HepG2 (cell line): ENCODE measurements at regions not wholly inside any gene's neighbourhood (a gene's known extent, or its start where the extent isn't known, plus 50 kb on each side); places are given as distances from the start of the nearest gene placed in this dataset.

Experiments used
- EZH2 ChIP-seq: conservative IDR thresholded peaks from 2 replicates; pipeline ENCODE4 v1.6.1; 2012; ENCODE audit warnings: mild to moderate bottlenecking, low read depth, low read length, moderate library complexity
- KDM1A ChIP-seq: IDR thresholded peaks from 2 replicates; pipeline ENCODE4 v1.6.1; 2016; ENCODE audit warnings: missing compliant biosample characterization
- NBN ChIP-seq: fragments of 450-650 bp; conservative IDR thresholded peaks from 2 replicates; pipeline ENCODE4 v1.6.1; 2017
- NFE2L2 ChIP-seq: fragments of 150-350 bp; IDR thresholded peaks from 2 replicates; pipeline ENCODE4 v1.6.1; 2014; ENCODE audit warnings: low read length
- SRF ChIP-seq: IDR thresholded peaks from 2 replicates; pipeline ENCODE4 v1.6.1; 2011; ENCODE audit warnings: mild to moderate bottlenecking, low read depth, low read length, moderate library complexity
- TF ChIP-seq, protein P1 (sequence below): sonication (generic); formaldehyde crosslinking; IDR thresholded peaks from 2 replicates; pipeline ENCODE4 v1.8.1; 2023; ENCODE audit warnings: mild to moderate bottlenecking, missing genetic modification reagents
- TF ChIP-seq, protein P2 (sequence below): sonication (generic); formaldehyde crosslinking; IDR thresholded peaks from 2 replicates; pipeline ENCODE4 v1.4.0; 2020; ENCODE audit warnings: missing genetic modification reagents

DNA sequence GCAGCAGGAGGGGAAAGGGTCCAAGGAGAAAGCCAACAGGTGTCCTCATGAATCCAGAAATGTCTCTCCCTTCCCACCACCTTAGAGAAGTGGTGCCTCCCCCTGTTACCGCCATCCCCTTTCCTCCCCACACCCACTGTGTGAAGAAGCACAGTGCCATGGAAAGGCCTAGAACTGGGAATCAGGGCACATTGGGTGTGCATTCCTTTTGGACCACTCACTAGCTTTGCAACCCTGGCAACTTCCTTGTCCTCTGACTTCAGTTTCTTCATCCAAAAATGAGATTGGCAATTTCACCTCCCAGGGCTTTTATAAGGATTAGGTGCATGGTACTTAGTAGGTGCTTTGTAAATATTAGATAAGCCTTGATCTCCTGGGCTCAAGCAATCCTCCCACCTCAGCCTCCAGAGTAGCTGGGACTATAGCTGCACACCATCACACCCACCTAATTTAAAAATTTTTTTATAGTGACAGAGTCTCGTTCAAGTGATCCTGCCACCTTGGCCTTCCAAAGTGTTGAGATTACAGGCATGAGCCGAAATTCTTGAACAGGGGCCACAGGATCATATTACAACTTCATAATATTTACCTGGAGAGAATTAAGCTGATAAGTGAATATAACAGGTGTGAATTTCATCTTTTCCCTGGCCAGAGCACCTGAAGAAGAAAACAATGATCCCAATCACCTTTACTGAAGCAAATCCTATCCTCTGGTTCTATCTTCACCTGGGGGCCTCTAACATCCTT is 97.9 kb upstream of the TAF1B start:
- TF ChIP-seq KDM1A (CRISPR knock-in tag), result no peak
- TF ChIP-seq, protein P1, sequence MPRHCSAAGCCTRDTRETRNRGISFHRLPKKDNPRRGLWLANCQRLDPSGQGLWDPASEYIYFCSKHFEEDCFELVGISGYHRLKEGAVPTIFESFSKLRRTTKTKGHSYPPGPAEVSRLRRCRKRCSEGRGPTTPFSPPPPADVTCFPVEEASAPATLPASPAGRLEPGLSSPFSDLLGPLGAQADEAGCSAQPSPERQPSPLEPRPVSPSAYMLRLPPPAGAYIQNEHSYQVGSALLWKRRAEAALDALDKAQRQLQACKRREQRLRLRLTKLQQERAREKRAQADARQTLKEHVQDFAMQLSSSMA (CRISPR knock-in tag), result no peak
- no peak for TF ChIP-seq SRF
- TF ChIP-seq, protein P2, sequence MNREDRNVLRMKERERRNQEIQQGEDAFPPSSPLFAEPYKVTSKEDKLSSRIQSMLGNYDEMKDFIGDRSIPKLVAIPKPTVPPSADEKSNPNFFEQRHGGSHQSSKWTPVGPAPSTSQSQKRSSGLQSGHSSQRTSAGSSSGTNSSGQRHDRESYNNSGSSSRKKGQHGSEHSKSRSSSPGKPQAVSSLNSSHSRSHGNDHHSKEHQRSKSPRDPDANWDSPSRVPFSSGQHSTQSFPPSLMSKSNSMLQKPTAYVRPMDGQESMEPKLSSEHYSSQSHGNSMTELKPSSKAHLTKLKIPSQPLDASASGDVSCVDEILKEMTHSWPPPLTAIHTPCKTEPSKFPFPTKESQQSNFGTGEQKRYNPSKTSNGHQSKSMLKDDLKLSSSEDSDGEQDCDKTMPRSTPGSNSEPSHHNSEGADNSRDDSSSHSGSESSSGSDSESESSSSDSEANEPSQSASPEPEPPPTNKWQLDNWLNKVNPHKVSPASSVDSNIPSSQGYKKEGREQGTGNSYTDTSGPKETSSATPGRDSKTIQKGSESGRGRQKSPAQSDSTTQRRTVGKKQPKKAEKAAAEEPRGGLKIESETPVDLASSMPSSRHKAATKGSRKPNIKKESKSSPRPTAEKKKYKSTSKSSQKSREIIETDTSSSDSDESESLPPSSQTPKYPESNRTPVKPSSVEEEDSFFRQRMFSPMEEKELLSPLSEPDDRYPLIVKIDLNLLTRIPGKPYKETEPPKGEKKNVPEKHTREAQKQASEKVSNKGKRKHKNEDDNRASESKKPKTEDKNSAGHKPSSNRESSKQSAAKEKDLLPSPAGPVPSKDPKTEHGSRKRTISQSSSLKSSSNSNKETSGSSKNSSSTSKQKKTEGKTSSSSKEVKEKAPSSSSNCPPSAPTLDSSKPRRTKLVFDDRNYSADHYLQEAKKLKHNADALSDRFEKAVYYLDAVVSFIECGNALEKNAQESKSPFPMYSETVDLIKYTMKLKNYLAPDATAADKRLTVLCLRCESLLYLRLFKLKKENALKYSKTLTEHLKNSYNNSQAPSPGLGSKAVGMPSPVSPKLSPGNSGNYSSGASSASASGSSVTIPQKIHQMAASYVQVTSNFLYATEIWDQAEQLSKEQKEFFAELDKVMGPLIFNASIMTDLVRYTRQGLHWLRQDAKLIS, result no peak
- TF ChIP-seq NFE2L2, result no peak
- no peak for TF ChIP-seq EZH2
- TF ChIP-seq NBN, result no peak
